NCI-H82 treated with DMSO at 0.1 percent for 48 hours (cell line): ENCODE measurements at regions not wholly inside any gene's neighbourhood (a gene's known extent, or its start where the extent isn't known, plus 50 kb on each side); places are given as distances from the start of the nearest gene placed in this dataset.

Experiments
- DNase-seq: peaks from one replicate; lab custom pipeline; 2025; ENCODE audit not compliant: unreplicated experiment; lab: John Stamatoyannopoulos, UW

DNA sequence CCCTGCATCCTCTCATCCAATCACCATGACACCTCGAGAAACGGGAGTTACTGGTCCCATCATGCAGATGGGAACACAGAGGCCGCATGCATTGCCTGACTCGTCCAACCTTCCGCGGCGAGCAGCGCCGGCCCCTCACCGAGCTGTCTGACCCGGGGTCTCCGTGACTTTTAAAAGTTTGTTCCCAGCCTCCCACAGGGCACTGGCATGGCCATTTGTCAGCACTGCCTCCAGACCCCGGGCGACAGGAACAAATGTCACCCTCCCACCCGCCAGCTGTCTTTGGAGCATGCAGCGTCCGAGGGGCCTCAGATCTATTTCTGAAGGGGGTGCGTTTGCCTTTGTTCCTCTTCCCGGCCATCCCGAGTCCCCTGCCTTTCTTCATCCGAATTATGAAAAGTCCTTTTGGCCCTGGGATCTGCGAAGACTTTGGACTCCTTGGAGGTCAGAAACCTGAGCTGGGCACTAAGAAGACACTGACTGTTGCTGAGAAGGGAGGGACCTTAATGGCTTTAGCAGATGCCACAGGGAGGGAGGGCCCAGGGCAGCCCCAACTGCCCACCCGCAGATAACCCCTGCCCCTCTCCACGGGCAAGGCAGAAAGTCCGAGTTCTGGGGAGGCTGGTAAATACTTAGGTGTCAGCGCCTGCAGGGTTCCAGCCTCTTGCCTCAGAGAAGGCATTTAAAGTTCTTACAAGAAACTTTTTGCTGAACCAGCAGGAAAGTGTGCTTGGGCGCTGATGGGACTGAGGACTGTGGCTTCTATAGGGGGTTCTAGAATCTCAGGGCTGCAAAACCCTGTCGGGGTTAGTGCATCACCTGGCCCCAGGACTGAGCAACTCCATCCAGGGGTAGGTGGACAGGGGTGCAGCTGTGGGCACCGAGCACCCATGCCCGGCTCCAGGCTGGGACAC, 348.1 kb downstream of the FOXL1 start:
- no peak for DNase-seq

DNA sequence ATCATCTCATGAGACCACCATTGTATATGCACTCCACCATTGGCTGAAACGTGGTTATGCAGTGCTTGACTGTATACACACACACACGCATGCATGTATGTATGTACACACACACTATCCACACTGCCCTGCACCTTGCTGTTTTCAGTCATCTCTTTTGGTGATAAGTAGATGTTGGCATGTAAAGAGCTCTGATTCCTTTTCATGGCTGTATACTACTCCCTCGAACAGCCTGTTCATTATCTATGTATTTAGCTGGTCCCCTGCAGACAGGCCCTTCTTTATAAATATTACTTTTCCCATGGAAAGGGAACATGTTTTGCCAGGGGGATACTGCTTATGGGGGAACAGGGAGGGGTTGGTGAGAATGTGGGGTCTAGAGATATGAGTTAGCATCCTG, 349.4 kb downstream of the FOXL1 start:
- no peak for DNase-seq

DNA sequence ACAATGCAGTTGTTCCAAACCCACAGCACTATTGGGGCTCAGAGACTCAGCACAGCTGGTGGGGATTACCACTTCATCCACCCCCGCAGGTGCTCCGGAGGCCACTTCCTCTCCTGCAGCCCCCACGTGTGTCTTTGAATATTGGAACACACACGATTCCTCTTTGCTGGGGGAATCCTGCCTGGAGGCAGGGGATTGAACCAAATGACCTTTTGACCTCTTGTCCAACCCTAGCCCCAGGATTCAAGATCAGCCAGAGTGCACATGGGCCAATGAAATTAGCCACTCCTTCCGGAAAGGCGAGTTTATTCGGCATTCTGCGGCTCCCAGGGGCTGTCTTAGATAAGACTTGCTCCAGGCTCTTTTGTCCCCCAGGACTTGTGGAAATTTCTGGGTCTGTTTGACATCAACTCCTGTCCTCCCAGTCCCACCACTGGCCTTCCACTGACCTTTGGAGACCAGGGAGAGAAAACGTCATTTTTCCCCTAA, 350.2 kb downstream of the FOXL1 start:
- DNase-seq = no peak

DNA sequence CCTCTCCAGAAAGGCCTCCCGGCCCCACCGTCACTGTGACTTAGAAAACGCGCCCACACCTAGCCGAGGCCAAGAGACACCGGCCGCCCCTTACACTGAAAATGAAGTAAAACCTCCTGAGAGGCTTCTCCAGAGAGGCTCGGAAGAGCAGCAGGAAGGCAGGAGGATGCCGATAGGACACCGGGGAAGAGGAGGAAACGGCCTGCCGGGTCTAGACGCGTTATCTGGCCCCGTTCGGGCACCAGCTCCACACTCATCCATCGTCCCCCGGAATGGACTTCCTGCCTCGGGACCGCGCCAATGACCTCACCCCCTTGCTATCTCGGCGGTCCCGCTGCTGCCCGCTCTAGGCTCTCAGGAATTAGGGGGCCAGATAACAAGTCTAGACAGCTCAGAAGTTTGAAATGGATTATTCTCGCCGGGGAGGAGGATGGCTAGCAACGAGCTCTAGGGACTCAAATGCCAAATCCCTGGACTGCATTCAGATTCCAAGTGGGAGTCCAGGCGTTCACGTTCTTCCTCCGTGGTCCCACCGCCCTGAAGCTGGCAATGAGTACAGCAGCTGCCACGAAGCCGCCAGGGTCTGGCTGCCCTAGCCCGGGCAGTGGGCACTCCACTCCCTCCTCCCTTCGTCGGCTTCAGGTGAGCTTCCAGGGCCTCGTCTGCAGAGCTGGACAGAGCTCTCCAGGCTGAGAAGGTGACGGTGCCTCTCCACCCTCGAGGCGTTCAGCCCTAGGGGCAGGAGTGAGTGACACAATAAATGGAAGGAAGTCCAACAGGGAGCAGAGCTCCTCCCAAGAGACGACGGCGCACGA, 350.9 kb downstream of the FOXL1 start:
- DNase-seq = no peak

DNA sequence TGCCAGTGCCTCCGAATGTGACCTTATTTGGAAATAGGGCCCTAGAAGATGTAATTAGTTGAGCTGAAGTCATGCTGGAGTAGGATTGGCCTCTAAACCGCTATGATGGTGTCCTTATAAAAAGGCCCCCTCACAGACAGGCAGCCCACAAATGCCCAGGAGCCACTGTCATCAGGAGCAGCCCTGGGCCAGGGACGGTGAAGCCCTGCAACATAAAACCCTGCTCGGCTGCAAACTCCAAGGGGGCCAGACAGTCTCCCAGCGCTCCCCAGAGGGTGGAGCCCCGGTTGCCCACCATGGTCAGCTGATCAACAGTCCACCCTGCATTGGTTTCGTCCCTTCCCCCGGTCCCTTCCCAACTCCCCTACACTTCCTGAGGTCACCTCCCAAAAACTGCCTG, 351.7 kb downstream of the FOXL1 start:
- no peak for DNase-seq

DNA sequence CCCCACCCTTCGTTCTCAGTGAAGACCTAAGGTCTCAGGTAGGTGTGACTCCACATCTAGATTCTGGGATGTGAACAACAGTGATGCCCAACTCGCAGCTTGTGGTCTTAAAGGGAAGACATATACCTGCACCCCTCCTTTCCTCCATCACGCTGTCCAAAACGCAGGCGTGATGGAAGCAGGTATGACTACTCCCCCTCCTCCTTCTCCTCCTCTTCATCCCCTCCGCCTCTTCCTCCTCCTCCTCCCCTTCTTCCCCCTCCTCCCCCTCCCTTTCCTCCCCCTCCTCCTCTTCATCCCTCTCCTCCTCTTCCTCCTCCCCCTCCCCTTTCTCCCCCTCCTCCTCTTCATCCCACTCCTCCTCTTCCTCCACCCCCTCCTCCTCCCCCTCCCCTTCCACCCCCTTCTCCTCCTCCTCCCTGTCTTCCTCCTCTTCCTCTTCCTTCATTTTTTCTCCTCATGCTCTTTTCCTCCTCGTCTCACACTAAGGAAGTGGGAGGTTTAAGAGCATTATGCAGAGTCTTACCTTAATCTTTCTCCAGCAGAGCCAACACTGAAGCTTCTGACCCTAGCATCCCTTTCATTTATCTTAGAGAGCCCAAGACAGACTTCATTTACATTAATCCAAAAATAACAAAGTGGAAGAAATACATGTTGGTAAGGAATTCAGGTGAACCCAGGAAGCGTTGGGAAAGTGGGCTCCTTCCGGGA, 352.5 kb downstream of the FOXL1 start:
- DNase-seq = no peak

DNA sequence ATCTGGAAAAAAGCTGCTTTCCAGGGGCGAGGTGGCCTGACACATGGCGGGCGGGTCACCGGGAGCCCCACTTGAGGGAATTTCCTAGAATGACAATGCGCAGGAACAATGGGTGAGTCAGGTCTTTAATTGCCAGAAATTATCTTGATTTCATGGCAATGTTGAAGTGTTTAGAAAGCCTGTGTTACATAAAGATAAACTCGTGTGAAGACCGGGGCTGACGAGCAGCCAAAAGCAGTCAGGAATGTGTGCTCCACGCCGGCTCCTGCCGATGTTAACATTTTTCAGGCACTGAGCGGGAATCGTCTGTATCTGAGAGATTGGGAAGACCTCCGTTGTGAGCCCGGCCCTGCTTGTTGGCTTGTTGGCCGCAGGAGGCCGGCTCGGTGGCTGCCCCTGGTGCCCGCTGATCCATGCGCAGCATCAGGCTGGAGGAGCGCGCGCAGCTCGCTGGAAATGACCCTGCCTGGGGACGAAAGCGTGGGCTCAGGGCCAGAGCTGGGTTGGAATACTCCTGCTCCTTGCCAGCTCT, 353.1 kb downstream of the FOXL1 start:
- no peak for DNase-seq

DNA sequence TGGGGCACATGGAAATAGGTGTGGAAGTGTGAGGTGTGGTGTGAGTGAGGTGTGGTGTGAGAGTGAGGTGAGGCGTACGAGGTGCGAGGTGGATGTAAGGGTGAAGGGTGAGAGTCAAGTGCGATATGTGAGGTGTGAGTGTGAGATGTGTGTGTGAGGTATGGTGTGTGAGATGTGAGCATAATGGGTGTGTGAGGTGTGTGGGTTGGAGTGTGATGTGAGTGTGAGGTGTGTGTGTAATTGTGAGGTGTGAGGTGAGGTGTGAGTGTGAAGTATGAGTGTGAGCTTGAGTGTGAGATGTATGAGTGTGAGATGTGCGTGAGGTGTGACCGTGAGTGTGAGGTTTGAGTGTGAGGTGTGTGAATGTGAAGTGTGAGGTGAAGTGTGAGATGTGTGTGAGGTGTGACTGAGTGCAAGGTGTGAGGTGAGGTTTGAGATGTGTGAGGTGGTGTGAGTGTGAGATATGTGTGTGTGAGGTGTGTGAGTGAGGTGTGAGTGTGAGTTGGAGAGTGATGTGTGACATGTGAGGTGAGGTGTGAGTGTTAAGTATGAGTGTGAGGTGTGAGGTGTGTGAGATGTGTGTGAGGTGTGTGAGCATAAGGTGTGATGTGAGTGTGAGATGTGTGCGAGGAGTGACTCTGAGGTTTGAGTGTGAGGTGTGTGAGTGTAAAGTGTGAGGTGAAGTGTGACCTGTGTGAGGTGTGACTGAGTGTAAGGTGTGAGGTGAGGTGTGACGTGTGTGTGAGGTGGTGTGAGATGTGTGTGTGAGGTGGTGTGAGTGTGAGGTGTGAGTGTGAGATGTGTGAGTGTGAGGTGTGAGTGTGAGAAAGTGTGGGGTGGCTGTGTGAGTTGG, 354.0 kb downstream of the FOXL1 start:
- no peak for DNase-seq

DNA sequence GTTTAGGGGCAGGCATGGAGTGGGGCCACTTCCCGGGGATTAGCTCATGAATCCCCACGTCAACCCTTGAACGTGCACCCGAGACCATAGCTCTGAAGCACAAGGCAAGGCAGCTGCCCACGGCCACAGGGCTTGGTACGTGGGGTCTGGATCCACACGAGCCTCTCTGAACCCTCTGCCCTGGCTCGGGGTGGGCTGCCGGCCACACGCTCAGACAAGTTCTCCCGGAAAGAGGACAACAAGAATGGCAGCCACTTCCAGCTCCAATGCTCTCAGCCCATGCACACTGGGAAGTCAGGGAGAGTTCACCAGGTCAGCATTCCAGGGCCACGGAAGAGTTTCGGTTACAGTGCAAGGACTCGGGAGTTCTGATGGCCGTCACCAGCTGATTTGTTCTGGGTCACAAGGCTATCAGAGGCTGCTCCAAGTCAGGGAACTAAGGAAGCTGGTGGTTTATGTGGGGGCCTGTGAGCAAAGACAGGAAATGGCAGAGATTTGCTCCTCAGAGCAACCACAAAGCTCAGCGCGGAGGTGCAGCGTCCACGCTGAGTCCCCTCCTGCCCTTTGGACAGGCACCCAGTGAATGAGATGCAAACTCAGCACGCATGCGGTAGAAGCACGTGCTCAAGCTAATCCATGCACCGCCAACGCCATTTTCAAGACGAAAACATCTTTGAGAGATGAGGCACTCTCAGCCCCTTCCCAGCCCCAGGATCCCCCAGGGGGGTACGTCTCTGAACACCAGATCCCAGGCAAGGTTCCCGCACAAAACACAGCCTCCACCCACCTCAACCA, 356.4 kb downstream of the FOXL1 start:
- no peak for DNase-seq

DNA sequence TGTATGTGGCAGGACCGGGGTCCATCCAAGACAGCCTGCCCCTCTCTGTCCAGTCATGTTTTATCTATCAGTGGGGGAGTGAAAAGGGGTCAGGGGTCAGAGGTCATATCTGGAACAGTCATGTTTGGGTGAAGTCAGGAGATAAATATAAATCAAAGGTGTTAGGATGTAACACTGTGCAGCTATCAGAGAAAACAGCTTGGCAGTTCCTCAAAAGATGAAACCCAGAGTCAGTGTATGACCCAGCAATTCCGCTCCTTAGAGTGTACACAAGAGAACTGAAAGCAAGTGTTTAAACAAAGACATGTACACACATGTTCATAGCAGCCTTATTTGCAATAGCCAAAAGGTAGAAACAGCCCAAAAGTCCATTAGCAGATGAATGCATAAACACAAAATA, 361.3 kb downstream of the FOXL1 start:
- DNase-seq = no peak

DNA sequence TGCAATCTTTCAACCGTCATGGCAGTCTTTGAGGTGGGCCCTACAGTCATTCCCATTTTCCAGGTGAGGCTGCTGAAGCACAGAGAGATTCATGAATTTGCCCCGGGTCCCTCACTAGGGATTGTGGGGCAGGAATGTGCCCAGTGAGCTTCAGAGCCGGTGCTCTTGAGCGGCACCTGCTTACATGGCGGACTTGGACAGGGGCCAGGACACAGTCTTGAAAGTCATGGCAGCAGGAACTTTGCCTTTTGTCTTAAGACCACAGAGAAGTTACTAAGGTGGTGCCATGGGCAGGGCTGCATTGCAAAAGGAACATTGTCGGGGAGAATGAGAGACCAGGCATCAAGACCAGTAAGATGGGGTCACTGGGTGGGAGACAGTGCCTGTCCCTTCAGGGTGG, 363.4 kb downstream of the FOXL1 start:
- no peak for DNase-seq

DNA sequence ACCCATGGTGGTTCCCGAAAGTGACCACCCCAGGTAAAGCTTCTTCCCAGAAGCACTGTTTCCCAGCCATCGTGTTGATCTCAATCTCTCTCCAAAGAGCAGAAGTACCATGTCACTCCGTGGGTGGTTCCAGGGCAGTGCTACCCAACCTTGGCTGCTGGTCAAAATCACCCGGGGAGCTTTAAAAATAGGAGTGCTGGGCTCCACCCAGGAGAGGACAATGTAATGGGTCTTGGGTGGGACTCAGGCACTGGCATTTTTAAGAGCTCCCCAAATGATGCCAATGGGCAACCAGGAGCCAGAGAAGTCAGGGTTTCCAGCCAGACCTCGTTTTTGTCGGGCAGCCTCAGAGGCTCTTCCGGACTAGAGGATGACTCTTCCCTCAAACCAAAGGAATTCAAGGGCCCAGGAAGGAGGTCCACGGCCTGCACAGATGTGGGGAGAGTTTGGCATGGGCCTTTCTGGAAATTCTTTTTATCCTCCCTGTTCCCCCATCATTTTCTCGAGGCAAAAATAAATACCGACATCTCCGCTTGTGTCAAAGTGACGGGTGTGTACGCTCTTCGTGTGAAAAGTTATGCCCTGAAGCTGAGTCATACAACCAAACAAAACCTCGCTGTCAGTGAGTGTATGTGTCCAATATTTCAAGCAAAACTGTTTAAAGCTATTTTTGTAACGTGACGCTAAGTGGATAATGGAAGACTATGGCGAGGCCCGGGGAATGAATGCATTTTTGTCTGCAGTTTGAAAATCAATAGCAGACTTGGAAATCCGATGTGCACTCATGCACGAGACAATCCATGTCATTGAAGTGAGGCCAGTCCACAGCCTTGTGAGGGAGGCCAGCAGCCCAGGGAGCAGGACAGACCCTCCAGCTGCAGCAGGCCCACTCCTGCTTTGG, 364.1 kb downstream of the FOXL1 start:
- DNase-seq = no peak

DNA sequence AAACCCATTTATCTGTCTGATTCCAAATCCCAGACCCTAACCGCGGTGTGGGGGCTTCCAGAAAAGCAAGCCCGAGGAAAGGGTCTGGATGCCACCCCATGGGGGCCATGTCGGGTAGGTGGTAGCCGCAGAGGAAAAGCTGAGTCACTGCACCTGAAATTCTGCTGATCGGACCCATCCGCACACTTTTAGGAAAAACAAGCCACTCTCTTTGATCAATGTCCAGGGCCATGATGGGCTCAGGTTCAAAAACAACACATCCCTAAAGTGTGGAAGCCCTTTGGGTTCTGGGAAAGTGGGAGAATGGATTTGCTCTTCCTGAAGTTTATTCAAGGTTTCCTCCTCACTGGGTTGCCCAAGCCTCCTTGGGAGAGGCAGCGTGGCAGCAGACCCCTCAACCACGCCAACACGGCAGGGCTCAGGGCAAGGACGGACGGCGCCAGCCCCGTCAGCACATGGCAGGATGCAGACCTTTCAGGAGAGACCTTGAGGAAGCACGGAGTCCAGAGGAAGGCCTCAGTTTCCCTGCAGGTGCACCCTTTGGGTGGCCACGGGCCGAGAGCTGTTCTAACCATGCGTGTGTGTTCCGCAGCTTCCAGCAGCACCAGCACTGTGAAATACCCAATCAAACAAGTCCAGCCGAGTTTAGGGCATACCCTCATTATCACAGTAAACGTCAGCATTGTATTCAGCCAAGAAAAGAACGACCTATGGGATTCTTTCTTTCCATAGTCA, 367.0 kb downstream of the FOXL1 start:
- no peak for DNase-seq

DNA sequence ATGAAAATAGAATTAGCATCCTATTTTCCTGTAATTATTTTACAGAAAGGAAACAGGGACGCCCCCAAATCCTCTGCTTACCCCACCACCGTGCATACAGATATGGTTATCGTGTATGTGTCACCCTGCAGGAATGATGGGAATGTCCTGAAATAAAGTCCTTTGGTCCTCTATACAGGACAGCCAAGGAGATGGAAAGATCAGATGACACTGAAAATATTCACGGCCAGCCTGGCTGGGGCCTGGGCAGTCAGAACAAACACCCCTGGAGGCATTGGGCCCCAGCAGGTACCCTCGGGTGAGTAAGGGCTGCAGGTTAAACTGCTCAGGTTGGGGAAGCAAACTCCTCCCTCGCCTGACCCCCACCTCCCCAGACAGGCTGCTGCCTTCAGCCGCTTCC, 368.0 kb downstream of the FOXL1 start:
- DNase-seq = no peak

DNA sequence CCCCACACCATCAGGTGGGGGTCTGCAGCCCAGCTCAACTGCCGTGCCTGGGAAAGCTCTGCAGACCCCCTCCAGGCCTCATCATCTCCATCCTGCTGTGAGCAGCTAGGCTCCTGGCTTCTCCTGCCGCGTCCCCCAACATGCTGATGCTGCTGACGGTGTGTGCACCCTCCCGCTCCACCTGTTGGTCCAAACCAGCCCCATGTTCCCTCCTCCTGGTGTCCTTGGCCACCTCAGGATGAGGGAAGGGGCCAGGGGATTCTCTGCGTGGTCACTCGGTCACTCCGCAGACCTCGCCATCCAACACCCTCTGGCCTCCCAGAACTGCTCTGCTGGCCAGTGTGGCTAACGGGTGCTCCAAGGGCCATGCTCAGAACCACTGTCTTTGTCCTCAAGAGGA, 368.6 kb downstream of the FOXL1 start:
- no peak for DNase-seq

DNA sequence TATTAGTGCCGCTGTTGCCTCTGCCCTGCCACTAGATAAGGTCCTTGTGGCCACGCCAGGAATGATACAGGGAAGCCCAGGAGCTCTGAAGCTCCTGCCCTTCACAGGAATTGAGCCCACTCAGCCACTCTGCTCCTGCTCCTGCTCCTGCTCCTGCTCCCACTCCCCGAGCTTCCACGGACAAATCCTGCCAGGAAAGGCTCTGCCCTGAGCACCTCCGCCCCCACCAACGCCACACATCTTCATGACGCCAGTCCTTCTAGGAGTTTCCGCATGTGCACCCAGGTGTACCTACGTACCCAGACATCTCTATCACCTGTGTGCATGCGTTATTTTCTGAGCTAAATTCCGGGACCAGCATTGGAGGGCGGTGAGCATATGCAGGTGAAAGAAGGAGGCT, 369.1 kb downstream of the C16orf95 start:
- DNase-seq = no peak

DNA sequence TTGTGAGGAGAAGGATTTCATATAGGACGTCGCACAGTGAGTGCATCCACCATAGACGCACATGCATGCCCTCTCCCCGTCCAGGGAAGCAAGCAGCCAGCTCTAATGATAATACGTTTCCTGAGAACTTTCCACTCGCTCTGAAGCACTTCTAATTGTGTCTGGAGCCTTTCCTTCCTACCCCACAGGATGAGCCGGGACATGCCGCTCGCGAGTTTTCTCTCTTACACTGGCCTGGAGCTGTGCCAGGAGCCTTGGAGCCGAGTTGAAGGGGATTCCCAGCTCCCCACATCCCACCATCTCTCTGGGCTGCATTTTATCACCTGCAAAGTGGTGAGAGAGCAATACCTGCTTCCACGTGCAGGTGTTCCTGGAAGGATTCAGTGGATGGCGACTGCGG, 368.1 kb downstream of the C16orf95 start:
- DNase-seq = no peak

DNA sequence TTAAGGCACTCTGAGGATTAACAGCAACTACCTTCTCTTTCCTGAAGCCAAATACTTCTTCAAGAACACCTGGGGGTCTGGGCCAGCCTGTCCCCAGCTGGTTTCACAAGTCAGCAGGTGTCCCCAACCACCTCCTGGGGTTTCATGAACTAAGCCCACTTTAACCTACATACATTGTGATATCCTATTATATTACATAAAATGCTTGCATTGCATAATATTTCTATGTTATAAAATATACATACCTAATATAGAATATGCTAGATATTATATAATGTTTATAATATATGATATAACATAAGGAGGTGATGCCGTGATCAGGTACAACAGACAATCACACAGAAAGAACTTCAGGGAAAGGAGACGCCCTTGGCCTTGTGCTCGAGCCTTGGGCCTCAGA, 367.6 kb downstream of the C16orf95 start:
- DNase-seq = no peak
